ENCODE measurements at regions not wholly inside any gene's neighbourhood (a gene's known extent, or its start where the extent isn't known, plus 50 kb on each side); places are given as distances from the start of the nearest gene placed in this dataset.

- TF ChIP-seq, protein P1, sequence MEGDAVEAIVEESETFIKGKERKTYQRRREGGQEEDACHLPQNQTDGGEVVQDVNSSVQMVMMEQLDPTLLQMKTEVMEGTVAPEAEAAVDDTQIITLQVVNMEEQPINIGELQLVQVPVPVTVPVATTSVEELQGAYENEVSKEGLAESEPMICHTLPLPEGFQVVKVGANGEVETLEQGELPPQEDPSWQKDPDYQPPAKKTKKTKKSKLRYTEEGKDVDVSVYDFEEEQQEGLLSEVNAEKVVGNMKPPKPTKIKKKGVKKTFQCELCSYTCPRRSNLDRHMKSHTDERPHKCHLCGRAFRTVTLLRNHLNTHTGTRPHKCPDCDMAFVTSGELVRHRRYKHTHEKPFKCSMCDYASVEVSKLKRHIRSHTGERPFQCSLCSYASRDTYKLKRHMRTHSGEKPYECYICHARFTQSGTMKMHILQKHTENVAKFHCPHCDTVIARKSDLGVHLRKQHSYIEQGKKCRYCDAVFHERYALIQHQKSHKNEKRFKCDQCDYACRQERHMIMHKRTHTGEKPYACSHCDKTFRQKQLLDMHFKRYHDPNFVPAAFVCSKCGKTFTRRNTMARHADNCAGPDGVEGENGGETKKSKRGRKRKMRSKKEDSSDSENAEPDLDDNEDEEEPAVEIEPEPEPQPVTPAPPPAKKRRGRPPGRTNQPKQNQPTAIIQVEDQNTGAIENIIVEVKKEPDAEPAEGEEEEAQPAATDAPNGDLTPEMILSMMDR (conservative IDR thresholded peaks at IDR 0.05), result no peak
- TF ChIP-seq ZFX (IDR thresholded peaks at IDR 0.05), result no peak
Observed at GRCh38 chr15:29475096-29475495, 205.5 kb upstream of the NSMCE3 start.

Measured in C4-2B (cell line).